HUES6 (cell line): ENCODE measurements at regions not wholly inside any gene's neighbourhood (a gene's known extent, or its start where the extent isn't known, plus 50 kb on each side); places are given as distances from the start of the nearest gene placed in this dataset.

Experiments
- H3K27ac ChIP-seq: 2 replicates; pipeline ENCODE4 v1.7.0; 2013; ENCODE audit warnings: low read depth, mild to moderate bottlenecking, low read length, inconsistent platforms
- H3K27me3 ChIP-seq: 2 replicates; pipeline ENCODE4 v1.6.1; 2013; ENCODE audit warnings: low read length; ENCODE audit not compliant: control insufficient read depth, insufficient read depth
- H3K36me3 ChIP-seq: 2 replicates; pipeline ENCODE4 v1.6.1; 2013; ENCODE audit warnings: low read length; ENCODE audit not compliant: control insufficient read depth, insufficient read depth
- H3K4me1 ChIP-seq: 2 replicates; pipeline ENCODE4 v1.6.1; 2013; ENCODE audit warnings: low read length; ENCODE audit not compliant: control insufficient read depth, insufficient read depth
- H3K4me3 ChIP-seq: 2 replicates; pipeline ENCODE4 v1.5.1; 2013; ENCODE audit warnings: low read depth, low read length
- H3K9ac ChIP-seq: one replicate; pipeline ENCODE4 v1.6.1; 2013; ENCODE audit warnings: mild to moderate bottlenecking, low read length
- H3K9me3 ChIP-seq: 2 replicates; pipeline ENCODE4 v1.6.1; 2013; ENCODE audit warnings: low read depth, low read length; ENCODE audit not compliant: control insufficient read depth, insufficient read depth

DNA sequence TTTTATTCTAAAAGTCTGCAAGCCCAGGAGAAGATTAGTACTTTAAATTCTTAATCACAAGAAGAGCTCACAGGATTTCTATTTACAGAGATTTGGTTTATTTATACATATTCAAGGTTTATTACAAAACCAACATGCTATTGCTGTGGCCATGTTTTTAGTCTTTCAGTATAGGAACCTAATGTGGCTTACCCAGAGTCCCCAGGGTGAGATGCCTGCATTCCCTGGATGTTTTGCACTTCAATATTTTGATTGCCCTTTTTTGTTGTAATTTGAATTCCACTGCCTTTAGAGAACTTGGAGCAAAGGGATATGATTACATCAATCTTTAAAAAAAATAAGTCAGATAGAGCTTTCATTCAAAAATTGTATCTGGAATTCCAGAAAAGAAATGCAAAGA is 146.0 kb upstream of the FRMPD4 start:
- Histone ChIP-seq H3K4me3 (no peak overlapping the region), H3K4me1 (no peaks in the 10 kb centered on the region), H3K9ac (no peak overlapping the region), H3K27me3 (no peaks in the 10 kb centered on the region; the same call in 1 of the 2 replicates), H3K27ac (no peak overlapping the region), H3K9me3 (no peaks in the 10 kb centered on the region), H3K36me3 (no peaks in the 10 kb centered on the region)

DNA sequence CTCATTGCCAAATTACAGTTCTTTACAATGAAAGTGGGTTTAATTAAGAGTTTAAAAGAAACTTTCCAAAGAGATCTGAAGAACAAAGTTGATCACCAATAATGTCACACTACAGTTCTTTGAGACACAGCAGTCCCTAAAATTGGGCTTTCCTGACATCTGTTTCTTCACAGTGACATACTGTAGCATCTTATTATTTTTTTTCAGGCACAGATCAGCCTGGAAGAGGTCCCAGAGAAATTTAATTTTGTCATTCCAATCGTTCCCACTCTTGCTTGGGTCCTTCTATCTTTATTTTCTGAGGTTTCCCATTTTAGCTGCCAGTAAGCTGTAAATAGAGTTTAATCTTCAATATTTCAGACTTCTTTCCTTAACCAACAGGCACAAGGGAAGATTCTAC is 143.1 kb upstream of the FRMPD4 start:
- no peak overlapping the region for H3K27ac ChIP-seq
- no peak overlapping the region for H3K4me3 ChIP-seq
- H3K27me3 ChIP-seq: peaks cover 5% of the 10 kb centered on the region; the same call in 1 of the 2 replicates
- H3K4me1 ChIP-seq: no peaks in the 10 kb centered on the region
- no peaks in the 10 kb centered on the region for H3K9me3 ChIP-seq
- H3K36me3 ChIP-seq: no peaks in the 10 kb centered on the region
- no peak overlapping the region for H3K9ac ChIP-seq

DNA sequence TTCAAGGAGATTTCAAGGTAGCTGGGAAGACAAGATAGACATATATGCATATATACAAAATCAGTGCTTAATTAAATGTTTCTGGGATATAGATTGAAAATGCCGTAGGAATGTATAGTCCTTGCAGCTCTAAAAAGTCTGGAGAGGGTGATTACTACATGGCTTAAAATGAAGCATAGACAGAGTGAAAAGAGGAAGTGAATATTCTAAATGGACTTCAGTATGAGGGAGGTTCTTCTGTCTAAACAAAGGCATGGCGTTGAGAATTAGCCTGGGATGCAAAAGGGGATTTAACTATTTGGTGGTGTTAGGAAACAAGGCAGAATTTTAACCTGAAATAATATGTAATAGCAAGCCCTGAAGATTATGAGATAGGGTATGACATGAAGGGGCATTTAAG is 141.5 kb upstream of the FRMPD4 start:
- no peaks in the 10 kb centered on the region for H3K4me1 ChIP-seq

DNA sequence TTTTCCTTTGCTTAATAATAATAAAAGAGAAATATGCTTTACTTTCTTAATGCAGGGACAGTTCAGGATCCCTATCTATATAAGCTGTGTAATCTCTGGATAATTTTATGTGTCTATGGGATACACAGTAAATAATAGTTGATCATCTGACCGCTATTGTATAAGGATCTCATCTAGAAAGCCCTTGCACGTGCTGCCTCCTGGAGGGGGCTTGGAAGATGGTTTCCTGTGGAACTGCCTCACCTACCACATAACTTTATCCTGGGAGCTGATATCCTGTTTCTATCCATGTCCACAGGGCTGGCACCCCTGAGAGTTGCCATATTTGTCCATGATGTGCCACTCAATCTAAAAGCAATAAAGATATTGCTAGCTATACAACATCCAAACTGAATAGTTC is 139.3 kb upstream of the FRMPD4 start:
- H3K27ac ChIP-seq: no peak overlapping the region
- H3K9me3 ChIP-seq: no peaks in the 10 kb centered on the region
- no peak overlapping the region for H3K4me3 ChIP-seq
- no peak overlapping the region for H3K9ac ChIP-seq
- peaks cover 5% of the 10 kb centered on the region; the same call in 1 of the 2 replicates for H3K27me3 ChIP-seq
- peaks cover 8% of the 10 kb centered on the region; the same call in 1 of the 2 replicates for H3K4me1 ChIP-seq
- H3K36me3 ChIP-seq: no peaks in the 10 kb centered on the region

More for the DNA sequence above, 141.5 kb upstream of the FRMPD4 start:
- Histone ChIP-seq H3K4me3 (no peak overlapping the region), H3K27me3 (peaks cover 5% of the 10 kb centered on the region; the same call in 1 of the 2 replicates), H3K9me3 (no peaks in the 10 kb centered on the region), H3K27ac (no peak overlapping the region), H3K9ac (no peak overlapping the region), H3K36me3 (no peaks in the 10 kb centered on the region)

DNA sequence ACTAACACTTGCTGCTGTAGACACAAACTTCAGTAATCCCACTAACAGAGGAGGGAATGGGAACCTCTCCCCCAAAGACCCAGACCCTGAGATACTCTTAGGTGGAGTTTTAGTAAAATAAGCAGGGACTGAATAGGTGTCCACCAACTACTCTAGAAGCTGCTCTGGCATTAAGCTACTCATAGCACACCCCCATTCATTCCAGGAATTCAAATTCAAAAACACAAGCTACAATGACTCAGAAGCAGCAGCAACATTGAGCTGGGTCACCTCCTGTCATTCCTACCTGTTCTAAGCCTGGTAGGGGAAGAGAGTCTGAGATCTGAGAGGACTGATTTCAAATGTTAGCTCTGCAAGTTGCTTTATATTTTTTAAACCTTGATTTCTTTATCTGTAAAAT is 135.4 kb upstream of the FRMPD4 start:
- H3K27me3 ChIP-seq: peaks cover 3% of the 10 kb centered on the region; the same call in 1 of the 2 replicates
- H3K9me3 ChIP-seq: no peaks in the 10 kb centered on the region
- no peak overlapping the region for H3K27ac ChIP-seq
- H3K4me1 ChIP-seq: peaks cover 8% of the 10 kb centered on the region; the same call in 1 of the 2 replicates
- no peak overlapping the region for H3K9ac ChIP-seq
- H3K36me3 ChIP-seq: no peaks in the 10 kb centered on the region
- H3K4me3 ChIP-seq: no peak overlapping the region

DNA sequence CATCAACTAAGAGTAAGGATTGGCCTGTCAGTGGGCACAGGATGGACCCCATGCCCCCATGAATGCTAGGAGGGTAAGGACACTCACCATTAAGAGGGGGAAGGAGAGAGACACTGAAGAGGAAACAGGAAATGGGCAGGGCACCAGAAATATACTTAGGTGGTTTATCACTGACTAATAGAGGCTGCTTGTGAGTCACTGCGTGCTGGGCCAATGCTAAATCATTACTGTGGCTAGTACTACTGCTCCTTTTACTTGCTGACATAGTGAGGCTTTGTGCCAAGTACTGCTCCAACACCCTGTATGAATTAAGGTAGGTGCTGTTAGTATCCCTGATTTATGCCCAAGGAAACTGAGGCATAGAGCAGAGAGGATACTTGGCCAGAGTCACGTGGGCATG is 130.4 kb upstream of the FRMPD4 start:
- Histone ChIP-seq H3K27me3 (no peaks in the 10 kb centered on the region; the same call in 1 of the 2 replicates), H3K27ac (no peak overlapping the region), H3K36me3 (no peaks in the 10 kb centered on the region), H3K9me3 (no peaks in the 10 kb centered on the region), H3K9ac (no peak overlapping the region), H3K4me1 (peaks cover 6% of the 10 kb centered on the region; the same call in 1 of the 2 replicates), H3K4me3 (no peak overlapping the region)

DNA sequence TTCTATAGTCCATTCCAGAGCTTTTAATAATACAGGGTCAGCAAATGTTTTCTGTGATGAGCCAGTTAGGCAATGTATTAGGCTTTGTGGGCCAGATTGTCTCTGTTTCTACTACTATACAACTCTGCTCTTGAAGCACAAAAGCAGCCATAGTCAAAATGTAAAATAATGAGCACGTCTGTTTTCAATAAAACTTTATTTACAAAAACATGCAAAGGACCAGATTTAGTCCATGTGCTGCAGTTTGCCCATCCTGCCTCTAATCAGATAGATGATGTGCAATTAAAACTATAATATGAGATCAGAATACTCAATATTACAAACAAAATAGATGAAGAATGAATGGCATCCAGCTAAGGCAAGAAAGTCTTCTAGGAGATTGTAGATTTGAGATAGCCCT is 127.8 kb upstream of the FRMPD4 start:
- no peak overlapping the region for H3K4me3 ChIP-seq
- no peak overlapping the region for H3K9ac ChIP-seq
- H3K36me3 ChIP-seq: no peaks in the 10 kb centered on the region
- no peaks in the 10 kb centered on the region for H3K9me3 ChIP-seq
- H3K27ac ChIP-seq: no peak overlapping the region
- H3K27me3 ChIP-seq: no peaks in the 10 kb centered on the region; the same call in 1 of the 2 replicates
- H3K4me1 ChIP-seq: no peaks in the 10 kb centered on the region

DNA sequence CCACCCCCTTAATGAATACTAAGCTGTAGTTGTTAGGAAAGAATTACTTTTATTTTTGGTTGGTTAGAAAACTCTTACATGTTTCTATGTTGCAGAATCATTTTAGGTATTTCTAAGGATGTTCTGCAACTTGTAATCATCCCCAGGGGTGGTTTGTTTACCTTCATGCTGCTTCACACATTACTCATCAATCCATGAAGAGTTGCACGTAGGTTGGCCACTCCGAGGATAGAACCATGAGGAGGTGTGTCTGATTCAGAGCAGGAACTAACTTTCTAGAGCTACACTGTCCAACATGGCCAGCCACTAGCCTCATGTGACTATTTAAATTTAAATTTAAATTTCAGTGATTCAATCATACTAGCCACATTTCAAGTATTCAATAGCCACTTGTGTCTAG is 127.2 kb upstream of the FRMPD4 start:
- Histone ChIP-seq H3K36me3 (no peaks in the 10 kb centered on the region), H3K27me3 (peaks cover 2% of the 10 kb centered on the region; the same call in 1 of the 2 replicates), H3K9me3 (no peaks in the 10 kb centered on the region), H3K27ac (no peak overlapping the region), H3K4me1 (no peaks in the 10 kb centered on the region), H3K4me3 (no peak overlapping the region), H3K9ac (no peak overlapping the region)

DNA sequence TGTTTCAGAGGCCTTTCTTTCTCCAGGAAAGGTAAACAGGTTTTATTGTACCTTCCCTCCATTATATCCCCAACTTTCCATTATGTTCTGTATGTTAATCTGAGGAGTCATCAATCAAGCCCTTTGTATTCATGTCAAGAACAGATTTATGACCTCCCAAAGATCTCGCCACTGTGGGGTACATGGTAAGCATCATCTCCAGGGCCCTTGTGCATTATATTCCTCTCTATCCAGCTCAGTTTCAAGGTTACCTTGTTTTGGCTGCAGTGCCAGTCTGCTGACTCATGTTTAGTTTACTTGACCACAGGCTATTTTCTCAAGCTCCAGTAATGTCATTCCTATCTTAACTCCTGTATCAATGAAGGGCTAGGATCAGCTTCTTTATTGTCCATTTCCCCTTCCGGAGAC is 125.1 kb upstream of the FRMPD4 start:
- Histone ChIP-seq H3K4me1 (no peaks in the 10 kb centered on the region), H3K36me3 (no peaks in the 10 kb centered on the region), H3K27me3 (peaks cover 2% of the 10 kb centered on the region; the same call in 1 of the 2 replicates), H3K27ac (no peak overlapping the region), H3K9ac (no peak overlapping the region), H3K9me3 (no peaks in the 10 kb centered on the region), H3K4me3 (no peak overlapping the region)

DNA sequence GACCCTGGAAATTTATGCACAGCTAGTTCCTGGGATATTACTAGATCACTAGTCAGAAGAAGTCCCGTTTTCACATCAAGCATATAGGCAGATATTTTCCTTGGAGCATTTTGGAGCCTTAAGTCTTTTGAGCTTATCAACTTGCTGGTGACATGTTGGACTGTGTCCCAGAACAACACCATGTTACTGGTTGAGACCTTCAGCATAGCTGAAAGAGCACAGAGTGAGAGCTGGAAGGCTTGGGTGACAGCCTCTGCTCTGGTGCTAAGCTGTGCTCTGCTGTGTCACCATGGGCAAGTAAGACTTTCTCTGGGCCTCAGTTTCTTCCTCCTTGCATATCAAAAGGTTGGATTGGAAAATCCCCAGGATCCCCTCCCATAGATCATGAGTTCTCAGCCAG is 116.6 kb upstream of the FRMPD4 start:
- Histone ChIP-seq H3K4me1 (no peaks in the 10 kb centered on the region), H3K9ac (no peak overlapping the region), H3K27me3 (peaks cover 3% of the 10 kb centered on the region; the same call in 1 of the 2 replicates), H3K9me3 (no peaks in the 10 kb centered on the region), H3K27ac (no peak overlapping the region), H3K4me3 (no peak overlapping the region), H3K36me3 (no peaks in the 10 kb centered on the region)

DNA sequence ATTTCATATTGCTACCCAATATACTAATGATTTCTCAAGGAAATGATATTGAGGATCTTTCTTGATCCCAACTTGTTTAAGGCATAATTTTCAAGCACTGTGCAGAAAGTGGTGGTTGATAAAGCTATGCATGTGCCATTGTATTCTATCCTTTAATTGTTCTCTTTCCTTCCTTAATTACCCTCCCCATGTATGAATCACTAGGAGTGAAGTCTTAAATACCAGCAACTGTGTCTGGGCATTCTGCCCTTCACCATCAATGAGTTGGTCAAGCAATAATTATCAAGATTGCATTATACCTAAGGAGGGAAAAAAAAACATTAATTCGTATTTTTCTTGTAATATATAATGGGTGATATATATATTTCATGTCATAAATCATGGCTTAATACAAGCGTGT is 111.8 kb upstream of the FRMPD4 start:
- Histone ChIP-seq H3K9me3 (no peaks in the 10 kb centered on the region), H3K27me3 (peaks cover 8% of the 10 kb centered on the region; the same call in 1 of the 2 replicates), H3K4me1 (no peaks in the 10 kb centered on the region), H3K9ac (no peak overlapping the region), H3K36me3 (no peaks in the 10 kb centered on the region), H3K4me3 (no peak overlapping the region), H3K27ac (no peak overlapping the region)

DNA sequence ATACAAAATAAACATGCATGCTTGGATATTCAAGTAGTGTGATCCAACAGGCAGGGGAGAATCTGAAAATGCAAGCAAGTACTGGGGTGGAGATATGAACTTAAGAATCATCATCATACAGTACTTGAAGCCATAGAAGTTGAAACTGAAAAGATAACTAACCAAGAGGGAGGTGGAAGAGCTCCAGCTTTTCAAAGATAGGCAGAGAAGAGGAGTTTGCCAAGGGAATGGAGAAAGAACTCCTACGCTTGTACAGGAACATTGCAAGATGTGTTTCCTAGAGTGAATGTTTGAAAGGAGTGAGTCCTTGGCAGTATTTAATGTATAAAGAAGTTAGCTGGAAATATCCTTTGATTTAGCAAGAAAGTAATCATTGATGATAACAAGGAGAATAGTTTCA is 106.2 kb upstream of the FRMPD4 start:
- Histone ChIP-seq H3K9me3 (no peaks in the 10 kb centered on the region), H3K9ac (no peak overlapping the region), H3K4me3 (no peak overlapping the region), H3K27ac (no peak overlapping the region), H3K36me3 (no peaks in the 10 kb centered on the region), H3K4me1 (no peaks in the 10 kb centered on the region), H3K27me3 (peaks cover 17% of the 10 kb centered on the region; the same call in 1 of the 2 replicates)
